IMR-90 (cell line): ENCODE measurements at regions not wholly inside any gene's neighbourhood (a gene's known extent, or its start where the extent isn't known, plus 50 kb on each side); places are given as distances from the start of the nearest gene placed in this dataset.
"Not testable (repeated sequence)": the region's sequence is repeated elsewhere in the genome, so short reads cannot be mapped to it uniquely, and the experiment has no call there.

ENCODE experiments used
- BHLHE40 ChIP-seq: fragments of 150-350 bp; IDR thresholded peaks from 2 replicates; pipeline ENCODE4 v1.6.1; 2016; ENCODE audit warnings: mild to moderate bottlenecking, low read depth, low read length
- CEBPB ChIP-seq: IDR thresholded peaks from 2 replicates; pipeline ENCODE4 v1.6.1; 2012; ENCODE audit warnings: low read depth, low read length, improper control_type of control experiment
- CHD1 ChIP-seq: IDR thresholded peaks from 2 replicates; pipeline ENCODE4 v1.6.1; 2012; ENCODE audit warnings: low read depth, low read length, improper control_type of control experiment
- CTCF ChIP-seq: conservative IDR thresholded peaks from 2 replicates; pipeline ENCODE4 v1.5.1; 2012; ENCODE audit warnings: mild to moderate bottlenecking, low read depth, low read length, improper control_type of control experiment
- FOS ChIP-seq: fragments of 150-350 bp; IDR thresholded peaks from 2 replicates; pipeline ENCODE4 v1.6.1; 2016; ENCODE audit warnings: low read depth, low read length
- MAFK ChIP-seq: IDR thresholded peaks from 2 replicates; pipeline ENCODE4 v1.6.1; 2012; ENCODE audit warnings: low read depth, low read length, improper control_type of control experiment
- MAZ ChIP-seq: IDR thresholded peaks from 2 replicates; pipeline ENCODE4 v1.6.1; 2012; ENCODE audit warnings: low read depth, mild to moderate bottlenecking, low read length, improper control_type of control experiment, moderate library complexity, borderline replicate concordance
- MXI1 ChIP-seq: IDR thresholded peaks from 2 replicates; pipeline ENCODE4 v1.6.1; 2012; ENCODE audit warnings: low read depth, mild to moderate bottlenecking, low read length, moderate library complexity, borderline replicate concordance
- POLR2A ChIP-seq: IDR thresholded peaks from 2 replicates; pipeline ENCODE4 v1.6.1; 2012; ENCODE audit warnings: mild to moderate bottlenecking, low read depth, low read length
- RAD21 ChIP-seq: IDR thresholded peaks from 2 replicates; pipeline ENCODE4 v1.6.1; 2012; ENCODE audit warnings: low read length, improper control_type of control experiment
- RCOR1 ChIP-seq: IDR thresholded peaks from 2 replicates; pipeline ENCODE4 v1.6.1; 2012; ENCODE audit warnings: mild to moderate bottlenecking, low read length, improper control_type of control experiment; ENCODE audit not compliant: insufficient replicate concordance
- RFX5 ChIP-seq: IDR thresholded peaks from 2 replicates; pipeline ENCODE4 v1.8.0; 2012; ENCODE audit warnings: low read depth, mild to moderate bottlenecking, low read length, moderate library complexity
- SMC3 ChIP-seq: fragments of 150-350 bp; IDR thresholded peaks from 2 replicates; pipeline ENCODE4 v1.6.1; 2016; ENCODE audit warnings: low read depth, mild to moderate bottlenecking, antibody characterized with exemption, low read length, moderate library complexity
- USF2 ChIP-seq: fragments of 150-350 bp; IDR thresholded peaks from 2 replicates; pipeline ENCODE4 v1.6.1; 2017; ENCODE audit warnings: mild to moderate bottlenecking, antibody characterized with exemption, low read length, low read depth

GRCh38 chr6:58185300-58185699 lies 867.9 kb downstream of the PRIM2 start:
- TF ChIP-seq FOS, CTCF, USF2, POLR2A, MAFK, BHLHE40, MXI1, RFX5, SMC3, MAZ, CHD1, RCOR1, CEBPB, RAD21: not testable (repeated sequence)
